ENCODE measurements at regions not wholly inside any gene's neighbourhood (a gene's known extent, or its start where the extent isn't known, plus 50 kb on each side); places are given as distances from the start of the nearest gene placed in this dataset.

DNA sequence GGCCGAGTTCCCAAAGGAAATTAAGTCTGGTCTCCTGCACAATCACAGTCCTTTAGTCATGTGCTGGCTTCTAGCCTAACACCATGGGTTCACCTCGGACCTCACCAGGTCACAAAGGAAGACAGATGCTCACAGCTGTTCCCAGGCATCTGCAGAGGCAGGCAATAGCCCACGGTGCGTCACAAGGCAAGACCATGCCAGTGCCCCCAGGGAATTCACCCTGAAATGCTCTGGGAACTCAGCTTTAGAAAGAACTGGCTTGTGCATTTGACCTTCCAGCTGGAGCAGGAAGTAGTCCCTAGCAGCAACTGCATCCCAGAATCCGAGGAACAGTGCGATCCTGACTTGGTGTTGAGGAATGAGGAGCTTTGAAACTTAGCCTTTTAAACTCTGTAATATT is 96.8 kb upstream of the WASF3 start:
- TF ChIP-seq, protein P1, sequence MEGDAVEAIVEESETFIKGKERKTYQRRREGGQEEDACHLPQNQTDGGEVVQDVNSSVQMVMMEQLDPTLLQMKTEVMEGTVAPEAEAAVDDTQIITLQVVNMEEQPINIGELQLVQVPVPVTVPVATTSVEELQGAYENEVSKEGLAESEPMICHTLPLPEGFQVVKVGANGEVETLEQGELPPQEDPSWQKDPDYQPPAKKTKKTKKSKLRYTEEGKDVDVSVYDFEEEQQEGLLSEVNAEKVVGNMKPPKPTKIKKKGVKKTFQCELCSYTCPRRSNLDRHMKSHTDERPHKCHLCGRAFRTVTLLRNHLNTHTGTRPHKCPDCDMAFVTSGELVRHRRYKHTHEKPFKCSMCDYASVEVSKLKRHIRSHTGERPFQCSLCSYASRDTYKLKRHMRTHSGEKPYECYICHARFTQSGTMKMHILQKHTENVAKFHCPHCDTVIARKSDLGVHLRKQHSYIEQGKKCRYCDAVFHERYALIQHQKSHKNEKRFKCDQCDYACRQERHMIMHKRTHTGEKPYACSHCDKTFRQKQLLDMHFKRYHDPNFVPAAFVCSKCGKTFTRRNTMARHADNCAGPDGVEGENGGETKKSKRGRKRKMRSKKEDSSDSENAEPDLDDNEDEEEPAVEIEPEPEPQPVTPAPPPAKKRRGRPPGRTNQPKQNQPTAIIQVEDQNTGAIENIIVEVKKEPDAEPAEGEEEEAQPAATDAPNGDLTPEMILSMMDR (IDR thresholded peaks at IDR 0.05 in 4 of 5, conservative IDR thresholded peaks at IDR 0.05 in 1 of 5) = no peak
- no peak for TF ChIP-seq POLR2A (IDR thresholded peaks at IDR 0.05)
- Histone ChIP-seq H3K9me3 (no peaks in the 10 kb centered on the region), H3K36me3 (no peaks in the 10 kb centered on the region), H3K4me3 (no peak overlapping the region), H3K4me1 (peaks cover 3 to 6% of the 10 kb centered on the region in 2 donors), H3K27ac (peak overlapping the region; percentile 60 to 79 (median 70)), H3K27me3 (no peaks in the 10 kb centered on the region)
- DNase-seq (peak; percentile 76 to 86), ATAC-seq (peak; percentile 67 to 70)
- intact Hi-C loops (cut with DNase I; ENCODE audit: low total_unique reads) (no loop called here), in situ Hi-C loops (cut with MboI; ENCODE audit: low sequenced_read_pairs in 4 of 4) (no loop called here)

GRCh38 chr13:26463296-26463695 is 94.2 kb upstream of the WASF3 start:
- DNase-seq (no peak), ATAC-seq (no peak)
- Histone ChIP-seq H3K27me3 (no peaks in the 10 kb centered on the region), H3K4me3 (no peak overlapping the region), H3K27ac (no peak overlapping the region), H3K4me1 (peaks cover 3 to 9% of the 10 kb centered on the region in 2 donors), H3K9me3 (no peaks in the 10 kb centered on the region), H3K36me3 (no peaks in the 10 kb centered on the region)
- intact Hi-C loops (cut with DNase I; ENCODE audit: low total_unique reads) (no loop called here), in situ Hi-C loops (cut with MboI; ENCODE audit: low sequenced_read_pairs in 4 of 4) (no loop called here)
- TF ChIP-seq, protein P1 (IDR thresholded peaks at IDR 0.05 in 4 of 5, conservative IDR thresholded peaks at IDR 0.05 in 1 of 5) = no peak
- no peak for TF ChIP-seq POLR2A (IDR thresholded peaks at IDR 0.05)

DNA sequence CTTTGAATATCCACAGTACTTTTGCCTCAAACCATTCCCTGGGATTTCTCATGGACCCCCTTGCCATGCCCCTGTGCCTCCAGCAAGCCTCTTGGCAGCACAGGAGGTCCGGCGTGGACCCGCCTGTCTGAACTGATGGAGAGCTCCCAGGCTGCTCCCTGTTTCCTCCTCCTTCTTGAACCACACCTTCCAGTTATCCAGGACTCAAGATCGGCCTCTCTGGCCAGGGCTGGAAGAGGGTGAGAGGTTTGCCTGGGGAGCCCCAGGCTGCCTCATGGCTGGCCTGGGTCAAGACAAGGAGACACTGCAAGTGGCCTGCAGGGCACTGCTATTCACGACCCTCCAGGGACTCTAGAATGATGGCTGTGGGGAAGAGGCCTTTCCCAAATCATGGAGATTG is 93.6 kb upstream of the WASF3 start:
- Histone ChIP-seq H3K27ac (no peak overlapping the region), H3K9me3 (no peaks in the 10 kb centered on the region), H3K4me3 (no peak overlapping the region), H3K36me3 (no peaks in the 10 kb centered on the region), H3K27me3 (no peaks in the 10 kb centered on the region), H3K4me1 (peaks cover 3 to 8% of the 10 kb centered on the region in 2 donors)
- no peak for ATAC-seq
- in situ Hi-C loops (cut with MboI; ENCODE audit: low sequenced_read_pairs in 4 of 4) = no loop called here
- TF ChIP-seq, protein P1 (IDR thresholded peaks at IDR 0.05 in 4 of 5, conservative IDR thresholded peaks at IDR 0.05 in 1 of 5) = no peak
- no peak for TF ChIP-seq POLR2A (IDR thresholded peaks at IDR 0.05)
- intact Hi-C loops (cut with DNase I; ENCODE audit: low total_unique reads) = no loop called here
- no peak for DNase-seq

GRCh38 chr13:26465514-26465913 is 92.0 kb upstream of the WASF3 start:
- peak overlapping the region; percentile 24 to 63 (median 46) for H3K27ac ChIP-seq

More at GRCh38 chr13:26465514-26465913, 92.0 kb upstream of the WASF3 start:
- DNase-seq = peak in 1 of 2 donors; percentile 36
- in situ Hi-C loops (cut with MboI; ENCODE audit: low sequenced_read_pairs in 4 of 4) = no loop called here
- peaks cover 0 to 3% of the 10 kb centered on the region in 2 donors for H3K4me1 ChIP-seq
- H3K4me3 ChIP-seq = no peak overlapping the region
- H3K9me3 ChIP-seq = no peaks in the 10 kb centered on the region
- no peaks in the 10 kb centered on the region for H3K36me3 ChIP-seq
- TF ChIP-seq, protein P1 (IDR thresholded peaks at IDR 0.05 in 4 of 5, conservative IDR thresholded peaks at IDR 0.05 in 1 of 5) = no peak
- no peak for TF ChIP-seq POLR2A (IDR thresholded peaks at IDR 0.05)
- peak; percentile 17 to 43 for ATAC-seq
- intact Hi-C loops (cut with DNase I; ENCODE audit: low total_unique reads) = no loop called here
- H3K27me3 ChIP-seq = no peaks in the 10 kb centered on the region

Measured in gastrocnemius medialis (tissue), 4 donors.